Stimulated activated CD4-positive, alpha-beta T cell treated with anti-CD3 and anti-CD28 coated beads, Interleukin-4, amount 100 ng/mL, for 4 hours (primary cell): ENCODE measurements at regions not wholly inside any gene's neighbourhood (a gene's known extent, or its start where the extent isn't known, plus 50 kb on each side); places are given as distances from the start of the nearest gene placed in this dataset.
"Not testable (repeated sequence)": the region's sequence is repeated elsewhere in the genome, so short reads cannot be mapped to it uniquely, and the experiment has no call there.

Source experiments
- DNase-seq, 2 experiments: peaks; one replicate each; pipeline ENCODE4 v3.0.0-alpha.2; 2020

DNA sequence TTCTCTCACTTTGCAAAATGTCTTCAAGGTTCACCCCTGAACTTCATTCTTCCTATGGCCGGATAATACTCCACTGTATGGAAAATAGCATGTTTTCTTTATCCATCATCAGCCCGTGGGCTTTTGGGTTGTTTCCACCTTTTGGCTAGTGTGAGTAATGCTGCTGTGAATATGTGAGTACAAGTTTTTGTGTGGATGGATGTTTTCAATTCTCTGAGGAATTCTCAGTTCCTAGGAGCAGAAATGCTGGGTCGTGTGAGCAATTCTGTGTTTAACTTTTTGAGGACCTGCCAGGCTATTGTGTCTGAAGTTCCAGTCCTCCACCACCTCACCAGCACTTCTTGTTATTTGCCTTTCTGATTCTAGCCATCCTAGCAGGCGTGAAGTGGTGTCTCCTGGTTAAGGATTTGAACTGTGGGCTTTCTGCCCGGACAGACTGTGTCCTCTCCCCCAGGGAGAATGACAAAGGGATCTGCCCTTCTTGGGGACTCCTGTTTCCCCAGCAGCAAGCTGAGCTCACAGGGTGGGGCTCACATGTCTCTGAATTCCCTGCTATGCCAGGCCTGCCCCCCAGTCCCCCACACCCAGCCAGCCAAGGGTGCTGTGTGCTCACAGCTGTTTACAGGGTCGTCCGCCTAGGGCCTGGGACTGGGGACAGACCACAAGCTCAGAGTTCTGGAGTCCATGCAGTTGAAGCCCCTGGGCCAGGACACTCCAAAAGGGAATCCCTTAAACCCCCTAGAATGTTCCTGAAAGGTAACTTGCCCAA lies 92.2 kb upstream of the CIBAR2 start:
- no peak for DNase-seq

DNA sequence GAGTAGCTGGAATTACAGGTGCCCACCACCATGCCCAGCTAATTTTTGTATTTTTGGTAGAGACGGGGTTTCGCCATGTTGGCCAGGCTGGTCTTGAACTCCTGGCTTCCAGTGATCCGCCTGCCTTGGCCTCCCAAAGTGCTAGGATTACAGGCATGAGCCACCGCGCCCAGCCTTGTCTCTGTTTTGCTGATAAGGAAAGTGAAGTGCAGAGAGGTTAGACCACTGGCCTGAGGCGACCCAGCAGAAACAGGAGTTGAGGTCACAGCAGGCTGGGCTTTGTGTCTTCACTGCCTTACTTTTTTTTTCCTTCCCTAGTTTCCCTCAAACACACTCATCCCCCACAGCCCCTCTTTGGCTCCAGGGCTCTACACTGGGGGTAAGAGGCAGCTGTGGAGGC lies 93.0 kb upstream of the CIBAR2 start:
- not testable (repeated sequence) for DNase-seq

DNA sequence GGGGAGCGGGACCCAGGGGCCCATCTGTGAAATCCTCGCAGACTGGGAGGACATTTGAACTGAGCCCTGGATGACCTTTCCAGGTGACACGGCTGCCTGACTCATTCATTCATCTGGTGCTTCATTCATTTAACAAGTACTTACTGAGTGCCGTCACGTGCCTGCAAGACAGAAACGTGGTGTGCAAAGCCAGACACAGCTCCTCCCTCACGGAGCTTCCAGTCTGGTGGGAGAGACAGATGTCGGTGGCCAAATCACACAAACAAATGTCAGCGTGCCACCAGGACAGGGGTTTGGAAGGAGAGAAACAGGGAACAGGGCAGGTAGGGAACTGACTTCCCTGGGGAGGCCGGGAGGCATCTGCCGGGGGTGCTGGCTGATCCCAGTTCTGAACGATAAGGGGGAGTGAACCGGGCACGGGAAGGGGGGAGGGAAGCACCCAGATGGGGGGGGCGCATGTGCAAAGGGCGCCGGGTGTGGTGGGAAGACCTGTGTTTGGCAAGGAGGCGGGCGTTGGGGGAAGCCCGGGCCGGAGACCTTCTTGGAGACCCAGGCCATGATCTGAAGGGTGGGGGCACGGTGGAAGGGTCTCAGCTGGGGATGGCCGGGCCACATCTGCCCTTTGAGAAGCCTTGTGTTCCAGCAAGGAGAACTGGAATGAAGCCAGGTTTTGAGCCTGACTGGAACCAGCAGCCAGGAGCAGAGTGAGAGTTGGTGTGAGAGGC lies 93.6 kb upstream of the CIBAR2 start:
- no peak for DNase-seq

DNA sequence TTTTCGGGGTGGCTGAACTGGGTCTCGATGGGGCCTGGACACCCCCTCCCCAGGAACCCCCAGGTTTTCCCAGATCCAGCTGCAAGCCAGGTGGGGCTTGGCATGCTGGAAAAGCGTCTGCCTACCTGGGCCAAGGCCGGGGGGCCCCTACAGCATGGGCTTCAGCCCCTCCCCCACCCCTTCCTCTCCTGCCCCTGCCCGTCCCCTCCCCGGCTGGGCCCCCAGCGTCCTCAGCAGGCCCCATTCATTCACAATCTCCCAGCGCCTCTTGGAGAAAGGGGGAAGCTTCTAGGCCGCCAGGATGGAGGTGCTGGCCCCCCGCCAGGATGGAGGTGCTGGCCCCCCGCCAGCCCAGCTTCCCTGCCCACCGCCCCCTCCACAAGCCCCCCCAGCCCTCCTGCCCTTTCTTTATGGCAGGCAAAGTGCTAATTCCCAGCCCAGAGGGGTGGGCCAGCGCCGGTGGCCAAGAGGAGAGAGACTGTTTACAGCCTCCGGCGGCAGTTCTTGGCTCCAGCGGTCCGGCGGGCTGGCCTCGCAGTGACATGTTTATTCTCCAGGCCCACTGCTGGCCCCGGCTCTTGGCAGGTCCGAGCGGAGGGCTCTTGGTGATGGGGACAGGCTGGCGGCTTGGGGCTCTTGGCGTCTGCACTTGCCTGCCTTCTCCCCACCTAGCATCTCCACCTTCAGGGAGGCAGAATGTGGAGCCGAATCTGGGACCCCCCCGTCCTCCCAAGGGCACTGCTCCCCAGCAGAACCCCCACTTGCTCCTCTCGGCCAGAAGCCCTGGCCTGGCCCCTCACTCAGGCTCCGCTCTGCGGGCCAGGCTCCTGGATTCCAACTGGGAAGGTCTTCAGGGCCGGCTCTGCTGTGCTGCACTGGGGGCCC lies 94.4 kb upstream of the CIBAR2 start:
- no peak for DNase-seq

DNA sequence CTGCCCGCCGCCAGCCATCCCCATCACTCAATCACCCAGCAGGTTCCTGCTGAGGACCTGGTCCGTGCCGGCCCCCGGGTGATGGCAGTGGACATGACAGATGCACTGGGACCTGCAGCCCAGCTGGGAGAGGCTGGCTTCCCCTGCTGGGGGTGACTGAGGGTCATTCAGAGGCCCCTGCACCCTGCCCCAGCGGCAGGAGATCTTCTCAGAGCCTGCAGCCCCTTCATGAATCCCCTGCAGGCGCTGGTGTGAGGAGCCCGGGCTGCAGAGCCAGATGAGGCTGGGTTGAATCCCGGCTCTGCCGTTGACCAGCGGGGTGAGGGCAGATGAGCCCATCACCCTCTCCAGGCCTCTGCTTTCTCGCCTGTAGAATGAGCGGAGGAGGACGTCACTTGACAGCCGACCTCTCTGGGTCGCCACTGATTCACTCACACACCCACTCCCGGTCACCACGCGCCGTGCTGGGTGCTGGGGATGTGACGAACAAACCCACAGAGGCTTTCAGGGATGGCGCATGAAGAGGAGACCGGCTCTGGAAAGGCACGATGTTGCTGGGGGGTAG lies 95.2 kb upstream of the CIBAR2 start:
- no peak for DNase-seq

DNA sequence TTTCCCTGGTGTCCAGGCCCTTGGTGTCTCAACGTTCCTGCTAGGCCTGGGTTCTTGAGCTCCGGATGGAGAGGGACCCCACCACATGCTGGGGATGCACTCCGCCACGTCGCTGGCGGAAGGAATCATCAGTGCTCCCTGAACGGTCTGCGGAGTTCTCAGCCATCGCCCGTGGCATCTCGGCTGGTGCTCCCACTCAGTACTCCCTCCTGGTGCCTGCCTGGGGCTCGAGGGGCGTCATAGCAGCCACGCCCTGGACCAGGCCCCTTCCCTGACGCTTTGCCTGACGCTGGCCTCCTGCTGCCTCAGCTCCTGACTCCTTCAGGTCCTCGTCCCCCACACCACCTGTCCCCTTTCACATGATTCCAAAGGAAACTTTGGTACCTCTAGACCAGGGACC lies 95.9 kb upstream of the CIBAR2 start:
- DNase-seq, result no peak

DNA sequence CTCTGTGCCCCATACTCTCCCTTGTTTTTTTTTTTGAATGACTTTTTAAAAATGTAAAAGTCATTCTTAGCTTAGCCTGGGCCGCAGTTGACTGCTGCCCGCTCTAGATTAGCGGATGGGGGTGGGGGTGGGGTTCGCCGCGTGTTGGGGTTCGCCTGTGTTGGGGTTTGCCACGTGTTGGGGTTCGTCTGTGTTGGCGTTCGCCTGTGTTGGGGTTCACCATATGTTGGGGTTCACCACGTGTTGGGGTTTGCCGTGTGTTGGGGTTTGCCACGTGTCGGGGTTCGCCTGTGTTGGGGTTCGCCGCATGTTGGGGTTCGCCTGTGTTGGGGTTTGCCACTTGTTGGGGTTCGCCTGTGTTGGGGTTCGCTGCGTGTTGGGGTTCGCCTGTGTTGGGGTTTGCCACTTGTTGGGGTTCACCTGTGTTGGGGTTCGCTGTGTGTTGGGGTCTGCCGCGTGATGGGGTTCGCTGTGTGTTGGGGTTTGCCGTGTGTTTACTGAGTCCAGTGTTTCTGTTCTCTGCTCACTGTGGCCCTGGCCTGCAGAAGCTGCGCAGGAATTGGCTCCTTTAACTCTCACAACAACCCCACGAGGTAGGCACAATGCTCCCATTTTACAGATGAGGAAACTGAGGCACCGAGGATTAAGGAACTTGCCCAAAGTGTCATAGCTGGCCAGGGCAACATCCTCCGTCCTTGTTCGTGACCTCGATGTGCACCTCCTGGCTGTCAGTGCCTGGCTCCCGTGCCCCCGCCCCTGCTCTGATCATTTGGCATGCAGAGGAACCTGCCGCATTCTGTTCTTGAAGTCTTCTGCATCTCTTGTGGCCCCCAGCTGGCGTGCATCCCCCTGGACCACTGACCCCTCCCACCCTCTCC lies 96.6 kb upstream of the CIBAR2 start:
- no peak for DNase-seq

DNA sequence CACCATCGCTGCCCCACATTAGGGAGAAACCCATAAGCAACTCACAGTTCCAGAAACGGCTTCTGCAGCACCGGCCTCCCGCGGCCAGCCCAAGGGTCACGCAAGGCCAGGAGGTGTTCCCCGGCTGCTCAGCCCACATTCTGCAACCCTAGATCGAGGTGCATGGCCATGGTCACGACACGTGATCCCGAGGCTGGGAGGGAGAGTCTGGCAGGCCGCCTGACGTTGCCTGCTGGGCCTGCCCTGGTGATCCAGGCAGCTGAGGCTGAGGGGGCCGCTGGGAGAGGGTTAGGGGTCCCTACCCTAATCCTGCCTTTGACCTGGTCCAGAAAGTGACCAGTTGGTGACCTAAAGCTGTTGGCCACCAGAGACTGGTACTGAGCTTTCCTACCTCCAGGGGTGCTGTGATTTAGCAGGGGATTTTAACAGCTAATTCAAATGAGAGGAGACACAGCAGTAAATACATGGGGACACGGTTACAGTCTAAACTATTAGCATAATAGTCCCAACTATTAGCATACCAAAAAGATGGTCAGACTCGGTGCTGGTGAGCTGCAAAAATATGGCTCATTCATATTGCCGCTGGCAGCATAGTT lies 97.4 kb upstream of the CIBAR2 start:
- no peak for DNase-seq

DNA sequence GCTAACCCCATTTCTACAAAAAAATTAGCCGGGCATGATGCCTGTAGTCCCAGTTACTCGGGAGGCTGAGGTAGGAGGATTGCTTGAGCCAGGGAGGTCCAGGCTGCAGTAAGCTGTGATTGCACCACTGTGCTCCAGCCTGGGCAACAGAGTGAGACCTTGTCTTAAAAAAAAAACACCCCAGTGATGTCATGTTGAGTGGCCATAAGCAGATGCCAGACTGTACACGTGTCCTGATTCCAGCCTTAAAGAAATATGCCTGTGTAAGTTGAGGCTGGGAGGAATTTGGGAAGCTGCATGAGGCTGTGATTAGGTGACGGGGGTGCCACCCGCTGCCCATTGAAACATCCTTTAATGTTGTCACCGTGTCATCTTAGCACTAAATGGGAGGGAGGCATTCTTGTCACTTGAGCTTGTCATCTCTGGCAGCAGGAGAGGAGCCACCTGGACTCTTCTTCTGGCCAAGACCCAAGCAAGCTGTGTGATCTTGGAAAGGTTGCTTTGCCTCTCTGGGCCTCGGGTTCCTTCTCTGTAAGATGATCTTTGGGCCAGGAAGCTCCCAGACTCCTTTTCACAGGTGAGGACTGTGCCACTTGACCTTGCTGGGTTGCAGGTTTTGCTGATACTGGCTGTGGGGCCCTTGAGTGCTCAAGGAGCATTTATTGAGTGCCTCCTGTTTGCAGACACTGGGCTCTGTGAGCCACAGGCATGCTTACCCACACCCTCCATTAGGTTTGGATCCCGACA lies 98.3 kb upstream of the CIBAR2 start:
- no peak for DNase-seq

DNA sequence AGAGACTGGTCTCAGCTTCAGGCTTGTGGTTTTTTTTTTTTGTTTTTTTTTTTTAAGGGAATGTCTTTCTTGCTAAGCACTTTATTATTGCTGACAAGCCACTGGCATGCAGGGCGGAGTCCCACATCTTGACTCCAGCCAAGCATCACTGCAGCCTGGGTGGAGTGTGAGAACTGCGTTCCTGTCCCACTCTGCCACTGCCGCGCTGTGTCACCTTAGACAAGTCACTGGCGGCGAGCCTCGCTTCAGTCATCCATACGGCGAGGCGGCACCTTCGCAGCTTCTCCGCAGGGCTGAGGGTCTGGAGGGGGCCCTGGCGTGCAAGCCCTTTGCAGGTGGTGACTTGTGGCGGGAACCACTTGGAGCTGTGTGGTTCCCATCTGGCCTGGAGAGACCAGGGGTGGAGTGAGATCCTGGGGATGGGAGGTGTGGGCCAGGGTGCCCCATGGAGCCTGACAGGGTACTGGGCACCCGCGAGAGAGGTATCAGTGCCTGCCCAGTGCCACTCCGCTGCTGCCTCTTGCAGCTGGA lies 99.1 kb upstream of the CIBAR2 start:
- DNase-seq, result no peak

DNA sequence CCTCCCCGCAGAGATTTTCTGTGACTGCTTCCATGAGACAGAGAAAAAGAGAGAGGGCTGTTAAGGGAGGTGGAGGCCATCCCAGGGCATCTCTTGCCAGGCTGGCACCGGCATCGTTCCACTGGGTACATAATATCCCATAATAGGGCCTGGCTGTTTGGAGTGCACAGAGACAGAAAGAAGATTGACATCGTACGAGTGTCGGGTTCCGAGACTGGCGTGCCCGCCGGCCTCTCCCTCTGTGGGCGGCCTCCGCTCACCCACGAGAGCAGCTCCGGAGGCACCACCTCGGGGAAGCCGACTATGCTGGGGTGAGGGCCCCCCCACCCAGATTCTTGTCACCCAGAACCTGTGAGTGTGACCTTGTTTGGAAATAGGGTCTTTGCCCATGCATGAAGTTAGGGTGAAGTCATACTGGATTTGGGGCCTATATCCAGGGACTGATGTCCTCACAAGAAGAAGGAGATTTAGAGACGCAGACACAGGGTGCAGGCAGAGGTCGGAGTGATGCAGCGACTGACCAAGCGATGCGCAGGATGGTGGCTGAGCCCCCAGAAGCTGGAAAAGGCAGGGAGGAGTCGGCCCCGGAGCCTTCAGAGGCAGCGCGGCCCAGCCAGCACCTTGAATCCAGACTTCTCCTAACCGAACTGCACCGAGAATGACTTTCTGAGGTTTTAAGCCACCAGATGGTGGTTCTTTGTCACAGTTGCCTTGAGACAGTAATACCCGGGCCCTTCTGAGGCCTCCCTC lies 101.8 kb upstream of the CIBAR2 start:
- DNase-seq, result no peak

DNA sequence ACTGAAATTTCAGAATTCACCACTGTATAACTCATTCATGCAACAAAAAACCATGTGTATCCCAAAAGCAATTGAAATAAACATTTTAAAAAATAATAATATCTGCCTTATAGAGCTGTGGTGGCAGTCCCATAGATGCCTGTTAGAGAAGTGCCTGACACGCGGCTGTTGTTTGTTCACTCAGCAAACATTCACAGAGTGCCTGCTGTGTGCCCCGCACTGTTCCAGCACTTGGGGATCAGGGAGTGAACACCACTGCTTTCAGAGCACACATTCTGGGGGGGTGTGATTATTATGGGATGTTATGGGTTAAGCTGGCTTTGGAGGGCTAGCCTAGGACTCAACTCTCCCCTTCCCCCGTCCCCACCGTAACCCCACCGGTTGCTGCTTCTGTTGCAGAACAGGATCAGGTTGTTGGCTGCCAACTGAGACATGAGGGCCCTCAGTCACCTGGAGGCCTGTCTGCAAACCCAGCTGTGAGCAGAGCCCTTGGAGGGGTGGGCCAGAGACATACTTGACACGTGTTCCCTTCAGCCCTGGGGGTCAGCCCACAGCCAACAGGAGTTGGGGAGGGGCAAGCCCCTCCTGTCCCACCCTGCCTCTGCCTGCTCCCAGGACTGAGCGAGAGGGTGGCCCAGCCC lies 103.3 kb upstream of the CIBAR2 start:
- no peak for DNase-seq

DNA sequence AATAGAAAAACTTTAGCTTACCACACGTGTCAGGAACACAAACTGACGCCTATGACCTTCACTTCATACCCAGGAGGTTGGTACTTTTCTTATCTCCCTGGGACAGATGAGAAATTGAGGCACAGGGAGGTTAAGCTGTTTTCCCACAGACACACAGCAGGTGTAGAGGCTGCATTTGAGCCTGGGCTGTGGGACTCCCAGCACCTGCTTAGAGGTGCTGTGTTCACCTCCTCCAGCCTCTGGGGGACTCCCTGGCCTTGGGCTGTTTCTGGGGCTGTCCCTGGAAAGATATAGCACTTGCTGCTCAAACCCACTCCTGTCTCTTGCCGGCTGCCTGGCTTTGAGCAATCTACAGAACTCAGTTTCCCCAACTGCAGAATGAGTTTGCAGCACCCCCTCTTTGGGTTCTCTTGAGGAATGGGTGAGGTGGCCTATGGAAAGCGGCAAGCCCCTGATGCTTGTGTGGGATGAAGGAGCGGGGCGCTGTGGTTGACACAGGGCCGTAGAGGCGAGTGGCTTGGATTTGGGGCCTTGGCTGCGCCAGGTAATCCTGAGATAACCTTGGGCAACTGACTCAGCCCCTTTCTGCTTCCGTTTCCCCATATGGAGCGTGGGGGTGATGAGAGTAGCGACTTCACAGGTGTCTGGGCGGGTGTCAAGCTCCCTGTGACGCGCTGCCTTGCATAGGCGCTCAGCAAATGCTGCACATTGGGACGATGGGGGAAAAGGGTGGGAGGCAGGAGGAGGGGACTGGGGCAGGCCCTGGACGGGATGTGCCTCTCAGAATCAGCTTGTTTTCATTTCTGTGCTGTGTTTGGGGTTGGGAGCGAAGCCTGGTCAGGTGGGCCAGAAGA lies 104.5 kb upstream of the CIBAR2 start:
- no peak for DNase-seq

DNA sequence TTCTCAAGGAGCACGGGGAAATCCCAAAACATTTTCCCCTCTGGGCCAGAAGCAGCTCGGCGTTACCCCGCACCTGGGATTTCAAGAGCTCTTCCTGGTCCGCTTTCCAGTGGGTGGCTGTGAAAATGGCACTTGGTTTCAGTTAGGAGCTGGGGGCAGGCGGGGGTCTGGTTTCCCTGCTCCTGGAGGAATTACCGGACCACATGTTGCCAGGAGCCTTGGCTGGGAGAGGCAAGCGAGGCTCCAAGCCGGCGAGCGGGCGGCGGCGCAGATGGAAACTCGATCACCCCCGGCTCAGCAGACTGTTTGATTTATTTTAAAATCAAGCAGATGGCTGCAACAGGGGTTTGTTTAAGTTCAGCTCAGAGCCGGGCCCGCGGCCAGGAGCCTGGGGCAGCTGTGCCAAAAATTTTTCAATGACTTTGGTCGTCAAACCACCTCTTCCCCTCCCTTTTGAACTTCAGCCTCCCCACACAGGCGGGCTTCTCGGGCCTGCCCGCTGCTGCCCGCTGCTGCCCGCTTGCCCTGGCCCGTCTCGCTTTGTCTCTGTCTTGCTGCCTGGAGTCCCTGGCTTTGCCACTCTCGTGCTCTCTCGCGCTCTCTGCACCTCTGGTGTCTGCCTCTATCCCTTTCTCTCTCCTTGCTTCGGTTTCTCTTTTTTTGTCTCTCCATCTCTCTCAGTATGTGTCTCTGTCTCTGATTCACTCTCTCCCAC lies 108.0 kb upstream of the CIBAR2 start:
- DNase-seq, result no peak

DNA sequence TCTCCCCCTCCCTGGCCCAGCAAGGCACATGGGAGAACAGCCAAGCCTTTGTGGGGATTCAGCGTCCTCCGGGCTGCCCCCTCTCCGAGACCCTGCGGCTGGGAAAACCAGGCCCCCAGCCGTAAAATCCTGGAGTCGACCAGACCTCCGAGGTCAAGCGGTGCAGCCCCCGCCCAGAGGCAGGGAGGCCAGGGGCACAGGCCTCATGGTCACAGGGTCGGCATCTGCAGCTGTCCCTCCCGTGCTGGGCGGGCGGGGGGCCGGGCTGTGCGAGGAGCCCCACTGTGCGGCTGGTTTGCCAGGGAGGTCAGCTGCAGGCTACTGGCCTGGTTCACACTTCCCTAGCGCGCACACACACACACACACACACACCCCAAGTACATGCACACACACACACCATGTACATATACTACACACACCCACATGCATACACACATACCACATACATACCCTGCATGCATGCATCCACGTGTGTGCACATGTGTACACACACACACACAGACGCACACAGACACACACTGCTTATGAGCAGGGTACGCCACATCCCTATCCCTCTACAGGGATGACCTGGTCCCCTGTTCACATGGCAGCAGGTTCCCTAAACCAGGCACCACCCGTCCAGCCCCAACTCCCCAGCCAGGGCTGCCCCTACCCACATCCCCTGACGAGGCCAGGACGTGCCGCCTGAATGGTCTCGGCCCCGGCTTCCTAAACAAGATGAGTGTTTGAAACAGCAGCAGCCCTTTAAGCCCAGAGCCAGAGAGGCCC lies 108.9 kb upstream of the CIBAR2 start:
- no peak for DNase-seq

DNA sequence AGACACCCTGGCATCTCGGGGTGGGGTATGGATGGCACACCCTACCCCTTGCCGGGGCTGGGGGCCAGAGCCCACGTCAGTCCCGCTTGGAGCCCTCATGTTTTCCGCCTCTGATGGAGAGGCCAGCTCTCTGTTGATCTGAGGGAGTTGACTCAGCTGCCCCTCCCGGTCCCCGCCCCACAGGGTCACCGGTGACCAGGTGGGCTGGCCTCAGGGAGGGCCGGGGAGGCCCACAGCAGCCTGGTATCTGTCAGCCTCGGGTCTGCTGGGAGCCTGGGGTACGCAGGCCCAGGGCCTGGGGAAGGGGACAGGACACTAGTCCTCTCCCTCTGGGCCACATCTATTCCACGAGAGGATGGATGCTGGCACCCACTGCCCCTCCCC lies 109.5 kb upstream of the CIBAR2 start:
- no peak for DNase-seq
